ENCODE measurements at regions not wholly inside any gene's neighbourhood (a gene's known extent, or its start where the extent isn't known, plus 50 kb on each side); places are given as distances from the start of the nearest gene placed in this dataset.

- Histone ChIP-seq H3K4me2 (replicated peaks; ENCODE audit: low read depth, low read length, poor library complexity, severe bottlenecking) (no peak overlapping the region), H3K79me2 (ENCODE audit: control insufficient read depth, insufficient read depth, low read length) (no peaks in the 10 kb centered on the region)
- WGBS (ENCODE audit: insufficient coverage), result 83% methylated on average over 1 of the region's 4 CpGs
These were observed 130.6 kb downstream of the URB2 start for GRCh38 chr1:229756666-229757065.

GRCh38 chr1:229757226-229757625 is 131.2 kb downstream of the URB2 start:
- no peaks in the 10 kb centered on the region for H4K20me1 ChIP-seq (ENCODE audit: control insufficient read depth, insufficient read depth, low read length, poor library complexity, severe bottlenecking)
- H3K27me3 Mint-ChIP-seq, result peaks cover 3% of the 10 kb centered on the region
- no peak overlapping the region for H3K9ac ChIP-seq (ENCODE audit: low read length)
- H3K4me1 Mint-ChIP-seq, result peaks cover 10% of the 10 kb centered on the region
- no peaks in the 10 kb centered on the region for H3K27me3 ChIP-seq (replicated peaks in 1 of 4; ENCODE audit: control extremely low read depth in 1 of 4, control insufficient read depth in 3 of 4, insufficient read depth in 4 of 4, low read length in 3 of 4)
- no peak overlapping the region for H3K4me3 ChIP-seq (ENCODE audit: control extremely low read depth in 1 of 5, extremely low read depth in 1 of 5, insufficient read depth in 1 of 5, low read depth in 2 of 5, low read length in 4 of 5)
- intact Hi-C loops (cut with micrococcal nuclease), result no loop called here
- peaks cover 0 to 9% (median 7%) of the 10 kb centered on the region in 3 donors for H3K9me3 ChIP-seq (ENCODE audit: control extremely low read depth in 1 of 3, control insufficient read depth in 2 of 3, insufficient read depth in 1 of 3, low read length in 2 of 3)
- ATAC-seq (ENCODE audit: low read depth), result no peak
- no peaks in the 10 kb centered on the region for H3K79me2 ChIP-seq (ENCODE audit: control insufficient read depth, insufficient read depth, low read length)
- H3K4me2 ChIP-seq (replicated peaks; ENCODE audit: low read depth, low read length, poor library complexity, severe bottlenecking), result no peak overlapping the region
- no peak overlapping the region for H3K4me3 Mint-ChIP-seq
- H3K27ac Mint-ChIP-seq, result no peak overlapping the region
- H3K36me3 ChIP-seq (replicated peaks in 1 of 2; ENCODE audit: control extremely low read depth in 1 of 2, control insufficient read depth in 1 of 2, extremely low read depth in 1 of 2, insufficient read depth in 2 of 2, low read length in 1 of 2), result no peaks in the 10 kb centered on the region
- no peaks in the 10 kb centered on the region for H3K9me3 Mint-ChIP-seq (ENCODE audit: insufficient read depth)
- H3K27ac ChIP-seq (ENCODE audit: low read length in 2 of 2), result no peak overlapping the region
- ChIA-PET CTCF (no interaction called here), POLR2A (no interaction called here)
- H2AFZ ChIP-seq (ENCODE audit: insufficient read depth, low read depth, low read length, poor library complexity, severe bottlenecking), result no peak overlapping the region
- no peak for DNase-seq
- H3K4me1 ChIP-seq (ENCODE audit: control insufficient read depth in 2 of 2, insufficient read depth in 2 of 2, low read length in 2 of 2), result peaks cover 9 to 11% of the 10 kb centered on the region in 2 donors
- TF ChIP-seq EZH2 (IDR thresholded peaks at IDR 0.05; ENCODE audit: borderline replicate concordance, insufficient read depth, low read depth, low read length, poor library complexity, severe bottlenecking), result no peak
- TF ChIP-seq CTCF (IDR thresholded peaks at IDR 0.05), result no peak

More at GRCh38 chr1:229756666-229757065, 130.6 kb downstream of the URB2 start:
- H3K9me3 ChIP-seq (ENCODE audit: control extremely low read depth in 1 of 3, control insufficient read depth in 2 of 3, insufficient read depth in 1 of 3, low read length in 2 of 3), result peaks cover 0 to 9% (median 7%) of the 10 kb centered on the region in 3 donors
- no peaks in the 10 kb centered on the region for H4K20me1 ChIP-seq (ENCODE audit: control insufficient read depth, insufficient read depth, low read length, poor library complexity, severe bottlenecking)
- Mint-ChIP-seq H3K27ac (no peak overlapping the region), H3K4me3 (no peak overlapping the region), H3K4me1 (peaks cover 10% of the 10 kb centered on the region), H3K27me3 (peaks cover 3% of the 10 kb centered on the region), H3K9me3 (ENCODE audit: insufficient read depth) (no peaks in the 10 kb centered on the region)
- no peaks in the 10 kb centered on the region for H3K36me3 ChIP-seq (replicated peaks in 1 of 2; ENCODE audit: control extremely low read depth in 1 of 2, control insufficient read depth in 1 of 2, extremely low read depth in 1 of 2, insufficient read depth in 2 of 2, low read length in 1 of 2)
- no peak overlapping the region for H3K9ac ChIP-seq (ENCODE audit: low read length)
- H3K4me1 ChIP-seq (ENCODE audit: control insufficient read depth in 2 of 2, insufficient read depth in 2 of 2, low read length in 2 of 2), result peaks cover 9 to 11% of the 10 kb centered on the region in 2 donors
- DNase-seq, result no peak
- ChIA-PET POLR2A (no interaction called here), CTCF (no interaction called here)
- H3K27me3 ChIP-seq (replicated peaks in 1 of 4; ENCODE audit: control extremely low read depth in 1 of 4, control insufficient read depth in 3 of 4, insufficient read depth in 4 of 4, low read length in 3 of 4), result no peaks in the 10 kb centered on the region
- no peak for ATAC-seq (ENCODE audit: low read depth)
- H2AFZ ChIP-seq (ENCODE audit: insufficient read depth, low read depth, low read length, poor library complexity, severe bottlenecking), result no peak overlapping the region
- intact Hi-C loops (cut with micrococcal nuclease), result no loop called here
- TF ChIP-seq CTCF (IDR thresholded peaks at IDR 0.05) (no peak), EZH2 (IDR thresholded peaks at IDR 0.05; ENCODE audit: borderline replicate concordance, insufficient read depth, low read depth, low read length, poor library complexity, severe bottlenecking) (no peak)
- no peak overlapping the region for H3K27ac ChIP-seq (ENCODE audit: low read length in 2 of 2)
- no peak overlapping the region for H3K4me3 ChIP-seq (ENCODE audit: control extremely low read depth in 1 of 5, extremely low read depth in 1 of 5, insufficient read depth in 1 of 5, low read depth in 2 of 5, low read length in 4 of 5)

All from B cell (primary cell).